OCI-LY7 (cell line): ENCODE measurements at regions not wholly inside any gene's neighbourhood (a gene's known extent, or its start where the extent isn't known, plus 50 kb on each side); places are given as distances from the start of the nearest gene placed in this dataset.

Experiments
- BruUV-seq: library from RNA; stranded (reverse); fragments of 400-500 nt; replicated peaks from 2 replicates; lab custom pipeline; 2021; lab: Mats Ljungman, UMichigan
- CTCF ChIA-PET: fragments of 300-600 bp; sonication (Branson Sonifier 250); formaldehyde crosslinking; loops from one replicate; lab custom pipeline; 2022; ENCODE audit warnings: antibody characterized with exemption; ENCODE audit not compliant: unreplicated experiment; lab: Charles Lee
- POLR2A ChIA-PET: fragments of 300-600 bp; sonication (Branson Sonifier 250); formaldehyde crosslinking; loops from one replicate; lab custom pipeline; 2022; ENCODE audit warnings: antibody characterized with exemption; lab: Charles Lee
- DNase-seq: peaks from one replicate; pipeline ENCODE4 v3.0.0-alpha.2; 2015; ENCODE audit warnings: low spot score
- H2AFZ ChIP-seq: fragments of 200-600 bp; sonication (generic), shearing (Covaris generic); 2 replicates; pipeline ENCODE4 v1.6.1; 2014; ENCODE audit warnings: mild to moderate bottlenecking, antibody characterized with exemption, low read length, moderate library complexity
- H3K27ac ChIP-seq: fragments of 200-600 bp; sonication (generic); 2 replicates; pipeline ENCODE4 v1.5.1; 2014; ENCODE audit warnings: mixed run types, low read depth, mild to moderate bottlenecking, moderate library complexity, low read length, inconsistent platforms; ENCODE audit not compliant: poor library complexity, severe bottlenecking
- H3K36me3 ChIP-seq: fragments of 200-600 bp; sonication (generic); 2 replicates; pipeline ENCODE4 v1.6.1; 2014; ENCODE audit warnings: mild to moderate bottlenecking, antibody characterized with exemption, low read length, moderate library complexity, mixed read lengths; ENCODE audit not compliant: insufficient read depth
- H3K4me1 ChIP-seq: fragments of 200-600 bp; sonication (generic); 2 replicates; pipeline ENCODE4 v1.5.1; 2014; ENCODE audit warnings: mild to moderate bottlenecking, low read length; ENCODE audit not compliant: insufficient read depth, poor library complexity, severe bottlenecking
- H3K4me2 ChIP-seq: fragments of 200-600 bp; sonication (generic); 2 replicates; pipeline ENCODE4 v1.6.1; 2014; ENCODE audit warnings: mild to moderate bottlenecking, low read length
- H3K4me3 ChIP-seq: fragments of 200-600 bp; sonication (generic); 2 replicates; pipeline ENCODE4 v1.5.1; 2014; ENCODE audit warnings: mild to moderate bottlenecking, low read depth, low read length; ENCODE audit not compliant: poor library complexity, severe bottlenecking
- H3K79me2 ChIP-seq: fragments of 200-600 bp; sonication (generic); 2 replicates; pipeline ENCODE4 v1.6.1; 2016; ENCODE audit warnings: low read depth, mild to moderate bottlenecking, low read length, moderate library complexity, mixed read lengths; ENCODE audit not compliant: insufficient read depth
- H3K9me2 ChIP-seq: fragments of 200-600 bp; sonication (generic); 2 replicates; pipeline ENCODE4 v1.6.1; 2016; ENCODE audit warnings: mild to moderate bottlenecking, low read length, mixed read lengths; ENCODE audit not compliant: insufficient read depth
- H3K9me3 ChIP-seq: fragments of 200-600 bp; sonication (generic); 2 replicates; pipeline ENCODE4 v1.6.1; 2014; ENCODE audit warnings: mild to moderate bottlenecking, mixed run types, low read length, mixed read lengths
- H4K20me1 ChIP-seq: fragments of 200-600 bp; sonication (generic); 2 replicates; pipeline ENCODE4 v1.6.1; 2014; ENCODE audit warnings: mild to moderate bottlenecking, antibody characterized with exemption, low read length, moderate library complexity, mixed read lengths; ENCODE audit not compliant: insufficient read depth
- CTCF ChIP-seq: fragments of 200-600 bp; sonication (generic); conservative IDR thresholded peaks from 2 replicates; pipeline ENCODE4 v1.5.1; 2014; ENCODE audit warnings: mild to moderate bottlenecking, antibody characterized with exemption, low read length, moderate library complexity, mixed read lengths
- EZH2phosphoT487 ChIP-seq: fragments of 200-600 bp; sonication (generic); IDR thresholded peaks from 2 replicates; pipeline ENCODE4 v1.6.1; 2018; ENCODE audit warnings: low read depth, borderline replicate concordance, mild to moderate bottlenecking, mixed run types, antibody characterized with exemption, low read length, moderate library complexity, mixed read lengths
- intact Hi-C: fragments of 100-400 bp; cut with micrococcal nuclease; formaldehyde crosslinking; loops from one replicate; pipeline ENCODE4 v1.10.0; 2022; ENCODE audit not compliant: unreplicated experiment

DNA sequence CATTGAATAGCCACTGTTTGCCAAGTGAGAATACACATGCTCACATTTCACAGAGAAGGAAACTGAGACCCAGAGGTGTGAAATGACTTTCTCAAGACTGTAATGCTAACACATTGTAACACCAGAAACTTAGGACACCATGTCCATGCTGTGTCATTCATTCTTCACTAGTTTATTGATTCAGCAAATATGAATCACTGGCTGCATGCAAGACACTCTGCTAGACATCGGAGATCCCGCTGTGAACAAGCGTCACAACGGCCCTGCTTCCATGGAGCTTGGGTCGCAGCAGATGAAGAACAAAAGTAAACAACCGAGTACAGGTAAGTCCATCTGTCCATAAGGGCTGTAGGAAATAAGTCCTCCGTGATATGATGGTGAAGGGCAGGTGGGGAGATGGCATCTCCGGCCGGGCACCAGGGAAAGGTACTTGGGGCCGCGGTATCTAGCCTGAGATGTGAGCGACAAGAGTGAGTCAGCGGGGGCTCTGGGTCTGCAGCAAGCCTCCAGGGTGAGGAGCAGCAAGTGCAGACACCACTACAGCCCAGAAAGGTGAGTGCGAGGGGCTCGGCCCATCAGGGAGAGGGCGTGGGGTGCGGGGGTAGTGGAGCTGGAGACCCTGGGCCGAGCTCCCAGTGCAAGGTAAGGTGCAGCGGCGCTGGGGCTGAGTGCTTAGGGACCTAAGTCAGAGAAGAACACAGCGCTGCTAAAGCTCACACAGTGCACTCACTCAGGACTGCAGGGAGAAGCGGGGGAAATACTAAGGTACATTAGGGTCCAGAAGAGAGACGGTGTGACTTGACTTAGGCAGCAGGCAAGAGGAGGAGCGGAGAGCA is 391.2 kb downstream of the FBXO15 start:
- no peaks in the 10 kb centered on the region for H3K36me3 ChIP-seq
- H2AFZ ChIP-seq = no peak overlapping the region
- no peaks in the 10 kb centered on the region for H4K20me1 ChIP-seq
- BruUV-seq = no TSS peak
- DNase-seq = no peak
- POLR2A ChIA-PET = no interaction called here
- intact Hi-C loops = no loop called here
- TF ChIP-seq EZH2phosphoT487 (no peak), CTCF (no peak)
- no peak overlapping the region for H3K4me2 ChIP-seq
- H3K9me3 ChIP-seq = no peaks in the 10 kb centered on the region
- no peaks in the 10 kb centered on the region for H3K9me2 ChIP-seq
- H3K27ac ChIP-seq = no peak overlapping the region
- CTCF ChIA-PET = no interaction called here
- H3K79me2 ChIP-seq = no peaks in the 10 kb centered on the region
- H3K4me1 ChIP-seq = no peaks in the 10 kb centered on the region
- no peak overlapping the region for H3K4me3 ChIP-seq

DNA sequence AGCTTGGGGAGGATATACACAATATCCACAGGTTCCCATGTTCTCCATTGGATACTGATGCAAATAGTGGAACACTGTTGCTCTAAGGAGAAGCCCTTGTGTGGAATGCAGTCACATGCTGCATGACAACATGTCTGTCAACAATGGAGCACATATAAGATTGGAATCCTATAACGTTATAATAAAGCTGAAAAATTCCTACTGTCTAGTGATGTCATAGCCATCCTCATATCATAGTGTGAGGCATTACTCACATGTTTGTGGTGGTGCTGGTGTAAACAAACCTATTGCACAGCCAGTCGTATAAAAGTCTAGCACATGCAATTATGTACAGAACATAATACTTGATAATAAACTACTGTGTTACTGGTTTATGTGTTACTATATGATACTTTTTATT is 394.7 kb downstream of the FBXO15 start:
- ChIA-PET POLR2A (no interaction called here), CTCF (no interaction called here)
- Histone ChIP-seq H3K4me1 (no peaks in the 10 kb centered on the region), H3K4me3 (no peak overlapping the region), H3K36me3 (no peaks in the 10 kb centered on the region), H3K27ac (no peak overlapping the region), H3K79me2 (no peaks in the 10 kb centered on the region), H3K9me2 (no peaks in the 10 kb centered on the region), H2AFZ (no peak overlapping the region), H3K4me2 (no peak overlapping the region), H4K20me1 (no peaks in the 10 kb centered on the region), H3K9me3 (no peaks in the 10 kb centered on the region)
- TF ChIP-seq CTCF (no peak), EZH2phosphoT487 (no peak)
- no peak for DNase-seq
- intact Hi-C loops = no loop called here
- BruUV-seq = no TSS peak

- TF ChIP-seq CTCF (no peak), EZH2phosphoT487 (no peak)
- POLR2A ChIA-PET = no interaction called here
- Histone ChIP-seq H3K9me2 (no peaks in the 10 kb centered on the region), H3K9me3 (no peaks in the 10 kb centered on the region), H3K36me3 (no peaks in the 10 kb centered on the region), H3K4me3 (no peak overlapping the region), H3K4me2 (no peak overlapping the region), H4K20me1 (no peaks in the 10 kb centered on the region), H3K27ac (no peak overlapping the region), H2AFZ (no peak overlapping the region), H3K79me2 (no peaks in the 10 kb centered on the region), H3K4me1 (no peaks in the 10 kb centered on the region)
- no peak for DNase-seq
- intact Hi-C loops = no loop called here
- CTCF ChIA-PET = no interaction called here
- BruUV-seq = no TSS peak
Measured at GRCh38 chr18:73752546-73752945, 395.1 kb downstream of the FBXO15 start.
